ENCODE measurements at regions not wholly inside any gene's neighbourhood (a gene's known extent, or its start where the extent isn't known, plus 50 kb on each side); places are given as distances from the start of the nearest gene placed in this dataset.
A peak's percentile ranks its signal among the peaks of the same experiment; 100 is the strongest.

GRCh38 chr2:237254911-237255578 lies 158.9 kb downstream of the COL6A3 start:
- TF ChIP-seq FOSL2 (IDR thresholded peaks at IDR 0.05; ENCODE audit: borderline replicate concordance, low read depth) (peak; percentile 91), CTCF (IDR thresholded peaks at IDR 0.05) (no peak), GABPA (IDR thresholded peaks at IDR 0.05; ENCODE audit: low read depth) (no peak), ZBTB33 (IDR thresholded peaks at IDR 0.05; ENCODE audit: borderline replicate concordance, low read depth) (no peak)
